ENCODE measurements at regions not wholly inside any gene's neighbourhood (a gene's known extent, or its start where the extent isn't known, plus 50 kb on each side); places are given as distances from the start of the nearest gene placed in this dataset.

GRCh38 chr20:19027971-19028370, 184.5 kb upstream of the SLC24A3 start (continued):
- no peak for TF ChIP-seq CHD7 (IDR thresholded peaks at IDR 0.05; ENCODE audit: insufficient replicate concordance, low read length)
- TF ChIP-seq NANOG (IDR thresholded peaks at IDR 0.05; ENCODE audit: insufficient read depth, low read depth, low read length, poor library complexity, severe bottlenecking), result no peak
- TF ChIP-seq SP2 (IDR thresholded peaks at IDR 0.05; ENCODE audit: low read length), result no peak
- TF ChIP-seq KDM5A (IDR thresholded peaks at IDR 0.05; ENCODE audit: low read length), result no peak
- no peak for TF ChIP-seq ZNF274 (IDR thresholded peaks at IDR 0.05; ENCODE audit: borderline replicate concordance, extremely low read depth, low read length)
- no peak for TF ChIP-seq USF2 (IDR thresholded peaks at IDR 0.05; ENCODE audit: low read length)

All from H1 (cell line).